Keratinocyte (primary cell): ENCODE measurements at regions not wholly inside any gene's neighbourhood (a gene's known extent, or its start where the extent isn't known, plus 50 kb on each side); places are given as distances from the start of the nearest gene placed in this dataset.

ENCODE experiments used
- EZH2 ChIP-seq: IDR thresholded peaks from one replicate; pipeline ENCODE4 v1.6.1; 2012; ENCODE audit warnings: inconsistent platforms, mild to moderate bottlenecking, low read length, moderate library complexity
- TF ChIP-seq, protein P1 (sequence below), 3 experiments: IDR thresholded peaks in 1 of 3; conservative IDR thresholded peaks in 1 of 3; optimal IDR thresholded peaks in 1 of 3; 2 replicates in 2 of 3; 3 replicates in 1 of 3; pipeline versions ENCODE3 to v1.5.1; 2011; ENCODE audit warnings: low read length in 3 of 3, mild to moderate bottlenecking in 3 of 3, moderate library complexity in 2 of 3, control low read depth in 1 of 3, inconsistent platforms in 1 of 3; ENCODE audit not compliant: insufficient read depth in 2 of 3; ENCODE audit errors: extremely low read depth in 1 of 3

DNA sequence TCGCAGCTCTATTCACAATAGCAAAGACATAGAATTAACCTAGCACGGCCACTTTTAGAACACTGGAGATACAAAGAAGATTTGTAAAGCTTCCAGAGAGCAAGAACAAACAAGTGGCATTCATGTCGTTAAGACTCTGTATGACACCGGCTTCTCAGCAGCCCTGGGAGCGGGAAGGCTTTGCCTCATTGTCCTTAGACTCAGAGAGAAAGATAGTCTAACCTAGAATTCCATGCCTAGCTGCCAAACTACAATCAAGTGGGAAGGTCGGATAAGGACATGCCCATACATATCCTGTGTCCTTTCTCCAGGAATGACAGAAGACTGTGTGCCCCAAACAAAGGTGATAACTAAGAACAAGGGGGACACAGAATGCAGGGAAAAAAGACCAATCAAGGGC, 1038.3 kb downstream of the BCL11B start:
- TF ChIP-seq, protein P1, sequence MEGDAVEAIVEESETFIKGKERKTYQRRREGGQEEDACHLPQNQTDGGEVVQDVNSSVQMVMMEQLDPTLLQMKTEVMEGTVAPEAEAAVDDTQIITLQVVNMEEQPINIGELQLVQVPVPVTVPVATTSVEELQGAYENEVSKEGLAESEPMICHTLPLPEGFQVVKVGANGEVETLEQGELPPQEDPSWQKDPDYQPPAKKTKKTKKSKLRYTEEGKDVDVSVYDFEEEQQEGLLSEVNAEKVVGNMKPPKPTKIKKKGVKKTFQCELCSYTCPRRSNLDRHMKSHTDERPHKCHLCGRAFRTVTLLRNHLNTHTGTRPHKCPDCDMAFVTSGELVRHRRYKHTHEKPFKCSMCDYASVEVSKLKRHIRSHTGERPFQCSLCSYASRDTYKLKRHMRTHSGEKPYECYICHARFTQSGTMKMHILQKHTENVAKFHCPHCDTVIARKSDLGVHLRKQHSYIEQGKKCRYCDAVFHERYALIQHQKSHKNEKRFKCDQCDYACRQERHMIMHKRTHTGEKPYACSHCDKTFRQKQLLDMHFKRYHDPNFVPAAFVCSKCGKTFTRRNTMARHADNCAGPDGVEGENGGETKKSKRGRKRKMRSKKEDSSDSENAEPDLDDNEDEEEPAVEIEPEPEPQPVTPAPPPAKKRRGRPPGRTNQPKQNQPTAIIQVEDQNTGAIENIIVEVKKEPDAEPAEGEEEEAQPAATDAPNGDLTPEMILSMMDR (optimal IDR thresholded peaks at IDR 0.05 in 1 of 3, IDR thresholded peaks at IDR 0.05 in 1 of 3, conservative IDR thresholded peaks at IDR 0.05 in 1 of 3; ENCODE audit: extremely low read depth in 1 of 3, insufficient read depth in 2 of 3, low read length in 3 of 3): no peak
- no peak for TF ChIP-seq EZH2
